Stimulated activated CD4-positive, alpha-beta T cell treated with anti-CD3 and anti-CD28 coated beads, Interleukin-15, amount 100 ng/mL, for 48 hours (primary cell): ENCODE measurements at regions not wholly inside any gene's neighbourhood (a gene's known extent, or its start where the extent isn't known, plus 50 kb on each side); places are given as distances from the start of the nearest gene placed in this dataset.
"Not testable (repeated sequence)": the region's sequence is repeated elsewhere in the genome, so short reads cannot be mapped to it uniquely, and the experiment has no call there.

Experiments
- DNase-seq, 2 donors: peaks; one replicate each; pipeline ENCODE4 v3.0.0-alpha.2; 2020; ENCODE audit warnings: low read depth in 2 of 2

- not testable (repeated sequence) for DNase-seq
Observed at GRCh38 chr14:89660625-89661233, 243.7 kb upstream of the FOXN3 start.

- DNase-seq: no peak
Observed at GRCh38 chr14:89660166-89660565, 243.1 kb upstream of the FOXN3 start.

GRCh38 chr14:89658977-89659670 is 242.1 kb upstream of the FOXN3 start:
- no peak for DNase-seq

GRCh38 chr14:89657014-89657413 is 240.0 kb upstream of the FOXN3 start:
- DNase-seq: no peak

- DNase-seq: no peak
Observed at GRCh38 chr14:89654998-89655397, 238.0 kb upstream of the FOXN3 start.

- no peak for DNase-seq
Observed at GRCh38 chr14:89652352-89652751, 235.3 kb upstream of the FOXN3 start.

GRCh38 chr14:89651805-89652204 is 234.8 kb upstream of the FOXN3 start:
- DNase-seq: no peak

- no peak for DNase-seq
Observed at GRCh38 chr14:89650077-89650978, 233.3 kb upstream of the FOXN3 start.

- DNase-seq: no peak
Observed at GRCh38 chr14:89649451-89650075, 232.5 kb upstream of the FOXN3 start.

GRCh38 chr14:89648924-89649323 is 231.9 kb upstream of the FOXN3 start:
- DNase-seq: no peak

GRCh38 chr14:89648510-89648909 is 231.5 kb upstream of the FOXN3 start:
- no peak for DNase-seq

- DNase-seq: no peak
Observed at GRCh38 chr14:89646971-89647370, 229.9 kb upstream of the FOXN3 start.

GRCh38 chr14:89644641-89645040 is 227.6 kb upstream of the FOXN3 start:
- no peak for DNase-seq

- DNase-seq: no peak
Observed at GRCh38 chr14:89641495-89642175, 224.6 kb upstream of the FOXN3 start.

- DNase-seq: no peak
Observed at GRCh38 chr14:89640141-89640540, 223.1 kb upstream of the FOXN3 start.

- no peak for DNase-seq
Observed at GRCh38 chr14:89639687-89640086, 222.7 kb upstream of the FOXN3 start.

GRCh38 chr14:89638891-89639290 is 221.9 kb upstream of the FOXN3 start:
- DNase-seq: no peak

GRCh38 chr14:89637581-89637980 is 220.5 kb upstream of the FOXN3 start:
- DNase-seq: no peak

- DNase-seq: no peak
Observed at GRCh38 chr14:89635615-89636014, 218.6 kb upstream of the FOXN3 start.

- DNase-seq: no peak
Observed at GRCh38 chr14:89634037-89634436, 217.0 kb upstream of the FOXN3 start.

GRCh38 chr14:89630101-89630829 is 213.2 kb upstream of the FOXN3 start:
- DNase-seq: no peak
